GM18511 (cell line): ENCODE measurements at regions not wholly inside any gene's neighbourhood (a gene's known extent, or its start where the extent isn't known, plus 50 kb on each side); places are given as distances from the start of the nearest gene placed in this dataset.
"Not testable (repeated sequence)": the region's sequence is repeated elsewhere in the genome, so short reads cannot be mapped to it uniquely, and the experiment has no call there.

ENCODE experiments used
- ATAC-seq: cut with Tn5 transposase; IDR thresholded peaks from one replicate; pipeline ENCODE4 v1.9.1; 2021; ENCODE audit warnings: mild to moderate bottlenecking, moderate library complexity; ENCODE audit not compliant: unreplicated experiment

DNA sequence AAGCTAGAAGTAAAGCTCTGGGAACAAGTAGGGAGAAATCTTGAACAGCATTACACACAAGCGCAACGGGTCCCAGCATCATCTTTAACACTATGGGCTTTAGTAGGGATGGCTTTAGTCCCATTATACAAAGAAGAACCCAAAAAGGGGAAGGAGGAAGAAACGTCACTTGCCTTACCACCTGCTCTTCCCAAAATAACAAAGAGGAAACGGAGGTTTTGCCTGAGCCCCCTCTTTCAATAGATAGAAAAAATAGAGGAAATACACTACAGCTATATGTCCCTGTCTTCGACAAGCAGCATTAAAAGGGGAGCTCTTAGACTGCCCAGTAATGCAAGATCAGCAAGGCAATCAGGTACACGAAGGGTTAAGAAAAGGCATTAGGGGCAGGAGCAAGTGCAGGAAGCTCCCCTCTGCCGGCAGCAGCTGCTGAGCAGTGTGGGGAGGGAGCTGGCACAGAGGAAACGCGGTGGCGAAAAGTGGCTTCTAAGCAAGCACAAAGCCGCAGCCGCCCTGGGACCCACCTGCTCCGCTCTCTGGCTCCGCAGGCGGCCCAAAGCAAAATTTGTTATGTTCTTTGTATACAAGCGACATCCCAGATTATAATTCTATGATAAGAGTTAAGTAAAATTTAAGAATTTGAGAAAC, 1172.4 kb downstream of the TMEM121 start:
- not testable (repeated sequence) for ATAC-seq

GRCh38 chr14:106703651-106704050, 1177.3 kb downstream of the TMEM121 start:
- not testable (repeated sequence) for ATAC-seq

- not testable (repeated sequence) for ATAC-seq
Measured at GRCh38 chr14:106706488-106706887, 1180.1 kb downstream of the TMEM121 start.

DNA sequence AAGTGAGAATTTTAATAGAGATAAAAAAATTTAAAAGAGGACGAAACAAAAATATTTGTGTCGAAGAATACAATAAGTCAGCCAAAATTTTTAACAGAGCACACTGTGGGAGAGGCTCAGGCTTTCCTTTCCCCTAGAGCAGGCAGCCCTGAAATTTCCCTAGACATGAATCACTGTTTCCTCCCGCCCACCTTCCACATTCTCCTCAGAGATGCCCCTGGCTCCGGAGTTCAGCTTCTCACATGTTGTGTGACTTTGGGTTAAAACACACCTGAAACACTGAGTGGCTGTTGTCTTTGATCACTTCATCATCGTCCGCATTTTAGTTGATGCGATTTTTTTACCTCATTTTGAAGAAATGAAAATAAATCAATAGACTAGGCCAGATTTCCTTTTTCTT, 1183.8 kb downstream of the TMEM121 start:
- not testable (repeated sequence) for ATAC-seq

DNA sequence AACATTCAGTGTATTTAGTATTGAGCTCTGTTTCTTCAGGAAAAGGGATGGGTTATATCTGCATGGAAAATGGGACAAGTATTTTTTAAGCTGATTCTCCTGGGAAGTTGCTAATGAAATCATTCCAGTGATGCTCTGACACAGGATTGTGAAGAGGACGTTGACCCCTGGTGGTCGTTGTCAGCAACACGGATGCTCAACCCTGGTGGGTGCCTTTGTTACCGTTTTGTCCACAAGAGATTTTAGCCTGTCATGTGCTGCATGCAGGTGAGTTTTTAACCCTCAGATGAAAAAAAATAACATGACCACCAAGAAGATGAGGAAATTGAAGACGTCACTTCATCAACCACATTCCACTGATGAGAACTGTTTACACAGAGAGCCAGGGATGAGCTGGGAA, 1186.1 kb downstream of the TMEM121 start:
- ATAC-seq, result not testable (repeated sequence)

DNA sequence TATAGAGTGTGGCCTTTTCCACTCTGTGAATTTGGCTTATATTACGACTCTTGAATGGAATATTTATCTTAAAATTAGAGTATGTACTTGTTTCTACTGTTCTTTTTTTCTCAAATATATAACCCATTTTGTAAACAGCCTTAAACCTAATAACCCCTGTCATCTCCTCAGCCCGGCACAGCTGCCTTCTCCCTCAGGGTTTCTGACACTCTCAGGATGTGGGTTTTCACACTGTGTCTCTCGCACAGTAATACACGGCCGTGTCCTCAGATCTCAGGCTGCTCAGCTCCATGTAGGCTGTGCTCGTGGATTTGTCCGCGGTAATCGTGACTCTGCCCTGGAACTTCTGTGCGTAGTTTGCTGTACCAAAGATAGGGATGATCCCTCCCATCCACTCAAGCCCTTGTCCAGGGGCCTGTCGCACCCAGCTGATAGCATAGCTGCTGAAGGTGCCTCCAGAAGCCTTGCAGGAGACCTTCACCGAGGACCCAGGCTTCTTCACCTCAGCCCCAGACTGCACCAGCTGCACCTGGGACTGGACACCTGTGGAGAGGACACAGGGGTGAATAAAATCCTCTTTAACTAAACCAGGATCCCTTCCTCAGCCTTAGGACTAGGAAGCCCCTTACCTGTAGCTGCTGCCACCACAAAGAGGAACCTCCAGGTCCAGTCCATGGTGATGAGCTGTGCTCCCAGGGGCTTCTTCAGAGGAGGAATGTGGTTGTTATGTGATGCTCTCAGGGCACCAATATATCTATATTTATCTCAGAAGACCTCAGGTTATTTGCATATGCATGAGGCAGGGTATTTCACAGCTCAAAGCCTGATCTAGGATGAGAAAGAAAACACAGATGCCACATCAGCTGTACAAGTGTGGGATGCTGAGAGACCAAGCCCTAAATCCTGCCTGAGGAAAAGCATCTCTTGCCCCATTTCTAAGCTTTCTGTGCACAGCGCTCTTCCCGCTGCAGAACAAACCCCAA, 1188.4 kb downstream of the TMEM121 start:
- peak; percentile 62 for ATAC-seq

GRCh38 chr14:106717544-106717943, 1191.2 kb downstream of the TMEM121 start:
- not testable (repeated sequence) for ATAC-seq

- not testable (repeated sequence) for ATAC-seq
Measured at GRCh38 chr14:106719880-106720279, 1193.5 kb downstream of the TMEM121 start.

GRCh38 chr14:106721926-106722325, 1195.5 kb downstream of the TMEM121 start:
- not testable (repeated sequence) for ATAC-seq

- ATAC-seq, result not testable (repeated sequence)
Measured at GRCh38 chr14:106722813-106723687, 1196.7 kb downstream of the TMEM121 start.

DNA sequence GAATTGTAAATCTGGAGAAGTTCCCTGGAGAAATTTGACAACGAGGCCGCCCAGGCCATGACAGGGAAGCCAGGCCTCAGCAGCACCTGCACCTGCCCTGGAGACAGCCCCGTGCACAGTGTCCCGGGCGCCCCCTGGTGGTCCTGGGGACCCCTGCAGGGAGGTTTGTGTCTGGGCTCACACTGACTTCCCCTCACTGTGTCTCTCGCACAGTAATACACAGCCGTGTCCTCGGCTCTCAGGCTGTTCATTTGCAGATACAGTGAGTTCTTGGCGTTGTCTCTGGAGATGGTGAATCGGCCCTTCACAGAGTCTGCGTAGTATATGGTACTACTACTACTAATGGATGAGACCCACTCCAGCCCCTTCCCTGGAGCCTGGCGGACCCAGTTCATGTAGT, 1201.6 kb downstream of the TMEM121 start:
- ATAC-seq, result not testable (repeated sequence)

GRCh38 chr14:106728611-106729010, 1202.2 kb downstream of the TMEM121 start:
- no peak for ATAC-seq

- no peak for ATAC-seq
Measured at GRCh38 chr14:106729551-106729950, 1203.2 kb downstream of the TMEM121 start.

- ATAC-seq, result no peak
Measured at GRCh38 chr14:106733771-106734170, 1207.4 kb downstream of the TMEM121 start.

- no peak for ATAC-seq
Measured at GRCh38 chr14:106737021-106737420, 1210.6 kb downstream of the TMEM121 start.

DNA sequence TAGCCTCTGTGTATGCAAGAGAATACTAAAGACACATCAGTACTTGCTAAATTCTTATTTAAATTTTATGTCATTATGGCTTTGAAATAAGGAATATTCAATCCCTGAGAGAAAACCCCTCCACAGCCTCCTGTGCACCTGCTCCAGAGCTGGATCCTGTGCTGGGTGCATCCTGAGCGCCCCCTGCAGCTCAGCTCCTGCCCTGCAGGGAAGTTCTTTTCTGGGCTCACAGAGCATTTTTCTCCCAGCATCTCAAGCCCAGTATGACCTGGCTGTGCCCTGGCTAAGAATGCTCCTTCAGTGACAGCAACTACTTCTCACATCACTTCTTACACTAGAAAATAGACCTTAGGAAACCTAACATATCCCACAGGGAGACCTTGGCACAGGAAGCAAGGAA, 1211.7 kb downstream of the TMEM121 start:
- no peak for ATAC-seq

DNA sequence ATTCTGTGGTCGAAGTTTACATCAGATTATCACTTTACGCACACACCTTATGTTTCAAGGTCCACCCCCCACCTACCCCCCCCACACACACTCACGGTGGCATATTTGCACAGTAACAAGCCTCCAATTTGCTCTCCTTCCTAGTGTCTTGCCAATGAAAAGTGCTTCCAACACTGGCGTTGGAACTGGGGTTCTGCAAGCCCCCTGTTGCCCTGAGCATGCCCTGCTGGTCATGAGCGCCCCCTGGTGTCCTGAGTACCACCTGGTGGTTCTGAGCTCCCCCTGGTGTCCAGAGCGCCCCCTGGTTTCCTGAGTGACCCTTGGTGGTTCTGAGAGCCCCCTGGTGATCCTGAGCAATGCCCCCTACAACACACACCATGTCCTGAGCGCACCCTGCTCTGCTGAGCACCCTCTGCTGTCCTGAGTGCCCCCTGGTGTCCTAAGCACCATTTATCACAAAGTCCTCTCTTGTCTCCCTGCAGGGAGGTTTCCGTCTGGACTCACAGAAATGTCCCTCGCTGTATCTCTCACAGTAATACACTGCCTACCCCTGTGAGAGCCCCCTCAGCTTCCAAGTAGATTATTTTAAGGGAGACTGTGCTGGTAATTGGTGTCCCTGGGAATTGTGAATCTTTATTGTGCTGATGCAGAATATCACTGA, 1212.3 kb downstream of the TMEM121 start:
- ATAC-seq, result not testable (repeated sequence)

DNA sequence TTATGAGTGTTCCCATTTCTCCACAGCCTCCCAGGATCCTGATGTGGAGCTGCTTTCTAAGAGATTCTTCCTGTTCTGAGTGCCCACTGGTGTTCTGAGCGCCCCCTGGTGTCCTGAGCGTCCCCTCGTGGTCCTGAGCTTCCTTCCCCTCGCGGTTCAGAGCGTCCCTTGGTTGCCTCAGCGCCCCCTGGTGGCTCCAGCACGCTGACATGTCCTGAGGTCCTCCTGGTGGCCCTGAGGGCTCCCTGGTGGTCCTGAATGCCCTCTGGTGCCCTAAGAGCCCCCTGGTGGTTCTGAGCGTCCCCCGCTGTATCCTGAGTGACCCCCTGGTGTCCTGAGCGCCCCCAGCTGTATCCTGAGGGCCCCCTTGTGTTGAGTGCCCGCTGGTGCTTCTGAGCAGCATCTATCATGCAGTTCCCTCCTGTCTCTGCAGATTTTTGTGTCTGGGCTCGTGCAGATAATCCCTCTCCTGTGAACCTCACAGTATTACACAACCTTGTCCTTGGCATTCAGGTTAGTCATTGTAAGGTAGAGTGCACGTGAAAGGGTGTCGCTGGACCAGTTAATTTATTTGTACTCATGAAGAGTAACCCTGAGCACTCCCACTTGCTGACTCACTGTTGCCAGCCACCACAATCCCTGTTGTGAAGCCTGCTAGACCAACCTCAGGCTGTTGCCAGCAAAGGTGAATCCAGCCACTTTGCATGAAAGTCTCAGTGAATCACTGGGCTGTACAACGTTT, 1214.9 kb downstream of the TMEM121 start:
- peak; percentile 72 for ATAC-seq

- peak; percentile 73 for ATAC-seq
Measured at GRCh38 chr14:106745016-106745767, 1218.8 kb downstream of the TMEM121 start.
